ENCODE measurements at regions not wholly inside any gene's neighbourhood (a gene's known extent, or its start where the extent isn't known, plus 50 kb on each side); places are given as distances from the start of the nearest gene placed in this dataset.

- H3K4me1 ChIP-seq = no peaks in the 10 kb centered on the region
- H3K27me3 ChIP-seq = no peaks in the 10 kb centered on the region
- WGBS, 2 donors = 95 to 96% methylated on average over 2 of the region's 2 CpGs
- no peaks in the 10 kb centered on the region for H3K36me3 ChIP-seq
- ATAC-seq (ENCODE audit: low FRiP score in 2 of 2) = no peak
- no peaks in the 10 kb centered on the region for H3K9me3 ChIP-seq
- no peak for DNase-seq
- no peak overlapping the region for H3K4me3 ChIP-seq
- TF ChIP-seq POLR2A (IDR thresholded peaks at IDR 0.05) (no peak), CTCF (IDR thresholded peaks at IDR 0.05) (no peak), POLR2AphosphoS5 (IDR thresholded peaks at IDR 0.05) (no peak), EP300 (IDR thresholded peaks at IDR 0.05) (no peak)
- no peak overlapping the region for H3K27ac ChIP-seq
Observed at GRCh38 chrX:141443922-141444321, 140.6 kb downstream of the SPANXA1 start.

GRCh38 chrX:141439651-141440050 lies 144.9 kb downstream of the SPANXA1 start:
- WGBS, 2 donors = 58 to 79% methylated on average over 1 of the region's 1 CpG
- no peaks in the 10 kb centered on the region for H3K27me3 ChIP-seq
- no peaks in the 10 kb centered on the region for H3K36me3 ChIP-seq
- no peak overlapping the region for H3K4me3 ChIP-seq
- TF ChIP-seq POLR2AphosphoS5 (IDR thresholded peaks at IDR 0.05) (no peak), CTCF (IDR thresholded peaks at IDR 0.05) (no peak), EP300 (IDR thresholded peaks at IDR 0.05) (no peak), POLR2A (IDR thresholded peaks at IDR 0.05) (no peak)
- H3K9me3 ChIP-seq = no peaks in the 10 kb centered on the region
- H3K4me1 ChIP-seq = no peaks in the 10 kb centered on the region
- no peak overlapping the region for H3K27ac ChIP-seq
- ATAC-seq (ENCODE audit: low FRiP score in 2 of 2) (no peak), DNase-seq (no peak)

- Histone ChIP-seq H3K9me3 (no peaks in the 10 kb centered on the region), H3K27ac (no peak overlapping the region), H3K27me3 (no peaks in the 10 kb centered on the region), H3K36me3 (no peaks in the 10 kb centered on the region), H3K4me1 (no peaks in the 10 kb centered on the region), H3K4me3 (no peak overlapping the region)
- no peak for ATAC-seq (ENCODE audit: low FRiP score in 2 of 2)
- 52 to 93% methylated on average over 1 of the region's 1 CpG for WGBS, 2 donors
- no peak for TF ChIP-seq POLR2A (IDR thresholded peaks at IDR 0.05)
- no peak for TF ChIP-seq CTCF (IDR thresholded peaks at IDR 0.05)
- TF ChIP-seq EP300 (IDR thresholded peaks at IDR 0.05) = no peak
- no peak for TF ChIP-seq POLR2AphosphoS5 (IDR thresholded peaks at IDR 0.05)
- DNase-seq = no peak
Observed at GRCh38 chrX:141415889-141416288, 168.6 kb downstream of the SPANXA1 start.

- H3K9me3 ChIP-seq = no peaks in the 10 kb centered on the region
- no peaks in the 10 kb centered on the region for H3K36me3 ChIP-seq
- TF ChIP-seq POLR2A (IDR thresholded peaks at IDR 0.05) = no peak
- no peak for TF ChIP-seq CTCF (IDR thresholded peaks at IDR 0.05)
- TF ChIP-seq EP300 (IDR thresholded peaks at IDR 0.05) = no peak
- TF ChIP-seq POLR2AphosphoS5 (IDR thresholded peaks at IDR 0.05) = no peak
- 43 to 61% methylated on average over 2 of the region's 2 CpGs for WGBS, 2 donors
- no peaks in the 10 kb centered on the region for H3K4me1 ChIP-seq
- no peak for DNase-seq
- ATAC-seq (ENCODE audit: low FRiP score in 2 of 2) = no peak
- no peaks in the 10 kb centered on the region for H3K27me3 ChIP-seq
- H3K4me3 ChIP-seq = no peak overlapping the region
- H3K27ac ChIP-seq = no peak overlapping the region
Observed at GRCh38 chrX:141405853-141406492, 163.7 kb upstream of the SPANXC start.

- no peak overlapping the region for H3K4me3 ChIP-seq
- ATAC-seq (ENCODE audit: low FRiP score in 2 of 2) = no peak
- H3K36me3 ChIP-seq = no peaks in the 10 kb centered on the region
- H3K27me3 ChIP-seq = no peaks in the 10 kb centered on the region
- H3K4me1 ChIP-seq = no peaks in the 10 kb centered on the region
- no peak overlapping the region for H3K27ac ChIP-seq
- no peaks in the 10 kb centered on the region for H3K9me3 ChIP-seq
- 91 to 100% methylated on average over 1 of the region's 1 CpG for WGBS, 2 donors
- no peak for TF ChIP-seq EP300 (IDR thresholded peaks at IDR 0.05)
- TF ChIP-seq POLR2A (IDR thresholded peaks at IDR 0.05) = no peak
- no peak for TF ChIP-seq CTCF (IDR thresholded peaks at IDR 0.05)
- TF ChIP-seq POLR2AphosphoS5 (IDR thresholded peaks at IDR 0.05) = no peak
- DNase-seq = no peak
Observed at GRCh38 chrX:141405486-141405852, 163.2 kb upstream of the SPANXC start.
